ENCODE measurements at regions not wholly inside any gene's neighbourhood (a gene's known extent, or its start where the extent isn't known, plus 50 kb on each side); places are given as distances from the start of the nearest gene placed in this dataset.

GRCh38 chr9:21750021-21750735 lies 52.3 kb upstream of the MTAP start:
- ChIA-PET CTCF (no interaction called here), POLR2A (no interaction called here)
- Mint-ChIP-seq H3K4me1 (no peaks in the 10 kb centered on the region), H3K9me3 (no peaks in the 10 kb centered on the region), H3K36me3 (ENCODE audit: low read depth) (no peaks in the 10 kb centered on the region), H3K27me3 (peaks cover 44% of the 10 kb centered on the region), H3K4me3 (no peak overlapping the region), H3K27ac (no peak overlapping the region)
- DNase-seq: no peak

GRCh38 chr9:21751998-21752397 lies 50.4 kb upstream of the MTAP start:
- no peaks in the 10 kb centered on the region for H3K36me3 Mint-ChIP-seq (ENCODE audit: low read depth)
- ChIA-PET CTCF (no interaction called here), POLR2A (no interaction called here)
- peaks cover 50% of the 10 kb centered on the region for H3K27me3 Mint-ChIP-seq
- no peak overlapping the region for H3K27ac Mint-ChIP-seq
- H3K9me3 Mint-ChIP-seq: no peaks in the 10 kb centered on the region
- H3K4me3 Mint-ChIP-seq: no peak overlapping the region
- H3K4me1 Mint-ChIP-seq: no peaks in the 10 kb centered on the region
- no peak for DNase-seq
